HEK293 (cell line): ENCODE measurements at regions not wholly inside any gene's neighbourhood (a gene's known extent, or its start where the extent isn't known, plus 50 kb on each side); places are given as distances from the start of the nearest gene placed in this dataset.
A peak's percentile ranks its signal among the peaks of the same experiment; 100 is the strongest.

Experiments used
- GLI4 ChIP-seq: fragments of 450-650 bp; formaldehyde crosslinking; IDR thresholded peaks from 2 replicates; pipeline ENCODE4 v1.5.1; 2016; ENCODE audit warnings: missing biosample characterization, missing genetic modification characterization
- GLIS2 ChIP-seq: fragments of 450-650 bp; formaldehyde crosslinking; IDR thresholded peaks from 2 replicates; pipeline ENCODE4 v1.5.1; 2016; ENCODE audit warnings: missing biosample characterization, missing genetic modification characterization
- KLF1 ChIP-seq: fragments of 450-650 bp; formaldehyde crosslinking; IDR thresholded peaks from 2 replicates; pipeline ENCODE4 v1.5.1; 2016; ENCODE audit warnings: missing biosample characterization, missing genetic modification characterization
- KLF9 ChIP-seq: fragments of 450-650 bp; formaldehyde crosslinking; IDR thresholded peaks from 2 replicates; pipeline ENCODE4 v1.5.1; 2016; ENCODE audit warnings: missing biosample characterization, missing genetic modification characterization, low read depth
- OSR2 ChIP-seq: fragments of 450-650 bp; formaldehyde crosslinking; IDR thresholded peaks from 2 replicates; pipeline ENCODE4 v1.5.1; 2016; ENCODE audit warnings: missing biosample characterization, missing genetic modification characterization
- PRDM4 ChIP-seq: fragments of 450-650 bp; formaldehyde crosslinking; IDR thresholded peaks from 2 replicates; pipeline ENCODE4 v1.5.1; 2017; ENCODE audit warnings: missing biosample characterization, missing genetic modification characterization
- REPIN1 ChIP-seq: fragments of 450-650 bp; formaldehyde crosslinking; IDR thresholded peaks from 2 replicates; pipeline ENCODE4 v1.5.1; 2017; ENCODE audit warnings: missing biosample characterization, missing genetic modification characterization, low read depth
- REST ChIP-seq: fragments of 450-650 bp; formaldehyde crosslinking; IDR thresholded peaks from 2 replicates; pipeline ENCODE4 v1.5.1; 2016; ENCODE audit warnings: missing biosample characterization, missing genetic modification characterization
- TCF7L2 ChIP-seq: IDR thresholded peaks from 2 replicates; pipeline ENCODE4 v1.6.1; 2011; ENCODE audit warnings: low read depth, mild to moderate bottlenecking, inconsistent platforms, low read length, moderate library complexity, borderline replicate concordance
- TSHZ1 ChIP-seq: fragments of 450-650 bp; formaldehyde crosslinking; IDR thresholded peaks from 2 replicates; pipeline ENCODE4 v1.5.1; 2016; ENCODE audit warnings: missing biosample characterization, missing genetic modification characterization, borderline replicate concordance
- ZBTB20 ChIP-seq: fragments of 450-650 bp; formaldehyde crosslinking; IDR thresholded peaks from 2 replicates; pipeline ENCODE4 v1.5.1; 2016; ENCODE audit warnings: missing biosample characterization, missing genetic modification characterization
- ZFHX2 ChIP-seq: fragments of 450-650 bp; formaldehyde crosslinking; conservative IDR thresholded peaks from 2 replicates; pipeline ENCODE4 v1.5.1; 2016; ENCODE audit warnings: missing biosample characterization, missing genetic modification characterization
- ZNF155 ChIP-seq: fragments of 450-650 bp; formaldehyde crosslinking; IDR thresholded peaks from 2 replicates; pipeline ENCODE4 v1.5.1; 2016; ENCODE audit warnings: missing biosample characterization, missing genetic modification characterization
- ZNF223 ChIP-seq: fragments of 450-650 bp; formaldehyde crosslinking; IDR thresholded peaks from 2 replicates; pipeline ENCODE4 v1.5.1; 2016; ENCODE audit warnings: missing biosample characterization, missing genetic modification characterization
- ZNF280C ChIP-seq: fragments of 450-650 bp; formaldehyde crosslinking; IDR thresholded peaks from 2 replicates; pipeline ENCODE4 v1.5.1; 2016; ENCODE audit warnings: missing biosample characterization, missing genetic modification characterization
- ZNF335 ChIP-seq: fragments of 450-650 bp; formaldehyde crosslinking; conservative IDR thresholded peaks from 2 replicates; pipeline ENCODE4 v1.5.1; 2016; ENCODE audit warnings: missing biosample characterization, missing genetic modification characterization
- ZNF37A ChIP-seq: fragments of 450-650 bp; IDR thresholded peaks from 2 replicates; pipeline ENCODE4 v1.5.1; 2018; ENCODE audit warnings: missing biosample characterization, missing genetic modification characterization
- ZNF404 ChIP-seq: fragments of 450-650 bp; formaldehyde crosslinking; IDR thresholded peaks from 2 replicates; pipeline ENCODE4 v1.5.1; 2017; ENCODE audit warnings: missing biosample characterization, missing genetic modification characterization
- ZNF473 ChIP-seq: fragments of 450-650 bp; formaldehyde crosslinking; IDR thresholded peaks from 2 replicates; pipeline ENCODE4 v1.5.1; 2017; ENCODE audit warnings: missing biosample characterization, missing genetic modification characterization
- ZNF48 ChIP-seq: fragments of 450-650 bp; formaldehyde crosslinking; IDR thresholded peaks from 2 replicates; pipeline ENCODE4 v1.5.1; 2016; ENCODE audit warnings: missing biosample characterization, missing genetic modification characterization
- ZNF488 ChIP-seq: fragments of 450-650 bp; formaldehyde crosslinking; IDR thresholded peaks from 2 replicates; pipeline ENCODE4 v1.5.1; 2016; ENCODE audit warnings: missing biosample characterization, missing genetic modification characterization
- ZNF510 ChIP-seq: fragments of 450-650 bp; formaldehyde crosslinking; IDR thresholded peaks from 2 replicates; pipeline ENCODE4 v1.5.1; 2018; ENCODE audit warnings: mild to moderate bottlenecking, missing genetic modification characterization, missing biosample characterization; ENCODE audit not compliant: insufficient replicate concordance
- ZNF521 ChIP-seq: fragments of 450-650 bp; formaldehyde crosslinking; IDR thresholded peaks from 2 replicates; pipeline ENCODE4 v1.5.1; 2017; ENCODE audit warnings: missing biosample characterization, mild to moderate bottlenecking, missing genetic modification characterization
- ZNF548 ChIP-seq: fragments of 450-650 bp; formaldehyde crosslinking; IDR thresholded peaks from 2 replicates; pipeline ENCODE4 v1.5.1; 2016; ENCODE audit warnings: missing biosample characterization, missing genetic modification characterization
- ZNF768 ChIP-seq: fragments of 450-650 bp; formaldehyde crosslinking; IDR thresholded peaks from 2 replicates; pipeline ENCODE4 v1.5.1; 2018; ENCODE audit warnings: missing biosample characterization, mild to moderate bottlenecking, missing genetic modification characterization

- TF ChIP-seq TSHZ1 (tag by site-specific recombination) (peak; percentile 17; the same call in 1 of the 2 replicates), ZNF548 (tag by site-specific recombination) (no peak), ZNF473 (tag by site-specific recombination) (no peak), KLF1 (tag by site-specific recombination) (no peak), OSR2 (tag by site-specific recombination) (peak; percentile 85), ZNF155 (tag by site-specific recombination) (no peak), ZFHX2 (tag by site-specific recombination) (no peak), ZNF37A (tag by site-specific recombination) (no peak), KLF9 (tag by site-specific recombination) (no peak), REPIN1 (tag by site-specific recombination) (no peak), REST (tag by site-specific recombination) (no peak), TCF7L2 (no peak), ZNF48 (tag by site-specific recombination) (no peak), ZNF488 (no peak), ZNF335 (tag by site-specific recombination) (no peak), ZNF768 (tag by site-specific recombination) (no peak), ZNF404 (tag by site-specific recombination) (no peak), ZBTB20 (tag by site-specific recombination) (no peak), ZNF280C (tag by site-specific recombination) (no peak), ZNF521 (no peak), GLI4 (no peak), GLIS2 (no peak), ZNF510 (no peak), PRDM4 (tag by site-specific recombination) (no peak), ZNF223 (tag by site-specific recombination) (no peak)
Observed at GRCh38 chr3:157856078-157856939, 249.9 kb downstream of the SHOX2 start (continued).
